Heart right ventricle (tissue), 16 donors: ENCODE measurements at regions not wholly inside any gene's neighbourhood (a gene's known extent, or its start where the extent isn't known, plus 50 kb on each side); places are given as distances from the start of the nearest gene placed in this dataset.
"Not testable (repeated sequence)": the region's sequence is repeated elsewhere in the genome, so short reads cannot be mapped to it uniquely, and the experiment has no call there.

Experiments
- ATAC-seq, 8 donors: fragments of 200-7000 bp; cut with Tn5 transposase; one replicate each; pipeline ENCODE4 v1.9.1; 2020; ENCODE audit warnings: mild to moderate bottlenecking in 8 of 8, moderate library complexity in 8 of 8, moderate number of reproducible peaks in 1 of 8
- DNase-seq, 2 donors: peaks; one replicate each; pipeline ENCODE4 v3.0.0-alpha.2; 2020
- H3K27ac ChIP-seq, 10 donors: fragments of 200-600 bp; sonication (generic) in 2 of 10; one replicate each; pipeline versions ENCODE4 v1.5.0 to v1.8.0; 2020 to 2022; ENCODE audit warnings: mild to moderate bottlenecking in 3 of 10
- H3K27me3 ChIP-seq, 7 donors: fragments of 200-600 bp; one replicate each; pipeline ENCODE4 v1.8.0; 2021 to 2022; ENCODE audit warnings: mild to moderate bottlenecking in 2 of 7
- H3K36me3 ChIP-seq, 9 donors: fragments of 200-600 bp; sonication (generic) in 1 of 9; one replicate each; pipeline versions ENCODE4 v1.5.0 to v1.8.0; 2020 to 2022; ENCODE audit warnings: mild to moderate bottlenecking in 2 of 9
- H3K4me1 ChIP-seq, 9 donors: fragments of 200-600 bp; sonication (generic) in 1 of 9; one replicate each; pipeline versions ENCODE4 v1.5.0 to v1.8.0; 2020 to 2022; ENCODE audit warnings: mild to moderate bottlenecking in 4 of 9
- H3K4me3 ChIP-seq, 10 donors: fragments of 200-600 bp; sonication (generic) in 2 of 10; one replicate each; pipeline versions ENCODE4 v1.5.0 to v1.8.0; 2020 to 2022; ENCODE audit warnings: mild to moderate bottlenecking in 7 of 10, moderate library complexity in 2 of 10
- H3K9me3 ChIP-seq, 11 donors: fragments of 200-600 bp in 10 of 11; sonication (generic) in 2 of 11; one replicate each; pipeline versions ENCODE4 v1.5.0 to v1.8.0; 2013 to 2022; ENCODE audit warnings: mild to moderate bottlenecking in 2 of 11, control low read depth in 1 of 11, moderate library complexity in 1 of 11
- WGBS, 2 donors: extraction: QIAGEN DNeasy Blood & Tissue Kit; methylation state at CpG; one replicate each; pipeline ENCODE4 v1.1.7; 2013; ENCODE audit warnings: inconsistent platforms in 1 of 2; 5-methylcytosine and 5-hydroxymethylcytosine counted together
- intact Hi-C, 10 donors: fragments of 100-400 bp; cut with DNase I; formaldehyde crosslinking; loops; one replicate each; pipeline versions ENCODE4 v1.11.1 to v1.14.2; 2022
- TF ChIP-seq, protein P1 (sequence below), 9 donors: fragments of 200-600 bp; sonication (generic) in 2 of 9; IDR thresholded peaks; one replicate each; pipeline versions ENCODE4 v1.5.0 to v1.8.0; 2021 to 2022; ENCODE audit warnings: antibody characterized with exemption in 9 of 9, mild to moderate bottlenecking in 5 of 9, moderate library complexity in 1 of 9
- donor health status: Arrhythmogenic right ventricular cardiomyopathy.
- donor health status: ischemic (EF 13 %, LVEDD 7.1; RV severe dilation, severe dysfunction).
- donor health status: healthy with polysubstance abuse.
- donor health status: DM: no; HTN: yes; CAD: no.
- donor health status: DM: no; HTN: no; CAD: no.
- donor health status: ischemic (EF 25% LVEDD 6.9; RV normal size, moderate dysfunction).
- donor health status: ischemic (EF 25% LVEDD 5.7; RV mildly dilated, moderate dysfunction).
- donor health status: healthy.
- donor health status: DM: yes; HTN: yes; CAD: no.
- donor health status: Ischemic cardiomyopathy.
- donor health status: ischemic (EF 35%, LVEDD 5.7; RV mildly dilated, moderate dysfunction).
- donor health status: nonischemic (EF 11% LVEDD 7.7; RV severe dilation, severe dysfunction).
- donor health status: DM: yes; HTN: yes; CAD: no.
- donor health status: PGD.
- donor health status: ischemic (EF 29% LVEDD 5.4; RV normal size, mild dysfunction).
- donor health status: nonischemic (EF 23%, LVEDD 6.1; RV moderate dilation, normal function).

GRCh38 chr17:52885882-52886281 is 727.4 kb upstream of the CA10 start:
- peaks cover 0 to 28% (median 8%) of the 10 kb centered on the region in 7 donors for H3K27me3 ChIP-seq
- no peaks in the 10 kb centered on the region for H3K9me3 ChIP-seq
- H3K4me1 ChIP-seq = no peaks in the 10 kb centered on the region
- intact Hi-C loops = loop anchor here in 1 of 10 donors (10.0 kb wide), 1 partner anchor 51 kb away; no protein-coding TSS in a partner anchor
- no peak for DNase-seq
- H3K36me3 ChIP-seq = no peaks in the 10 kb centered on the region
- TF ChIP-seq, protein P1, sequence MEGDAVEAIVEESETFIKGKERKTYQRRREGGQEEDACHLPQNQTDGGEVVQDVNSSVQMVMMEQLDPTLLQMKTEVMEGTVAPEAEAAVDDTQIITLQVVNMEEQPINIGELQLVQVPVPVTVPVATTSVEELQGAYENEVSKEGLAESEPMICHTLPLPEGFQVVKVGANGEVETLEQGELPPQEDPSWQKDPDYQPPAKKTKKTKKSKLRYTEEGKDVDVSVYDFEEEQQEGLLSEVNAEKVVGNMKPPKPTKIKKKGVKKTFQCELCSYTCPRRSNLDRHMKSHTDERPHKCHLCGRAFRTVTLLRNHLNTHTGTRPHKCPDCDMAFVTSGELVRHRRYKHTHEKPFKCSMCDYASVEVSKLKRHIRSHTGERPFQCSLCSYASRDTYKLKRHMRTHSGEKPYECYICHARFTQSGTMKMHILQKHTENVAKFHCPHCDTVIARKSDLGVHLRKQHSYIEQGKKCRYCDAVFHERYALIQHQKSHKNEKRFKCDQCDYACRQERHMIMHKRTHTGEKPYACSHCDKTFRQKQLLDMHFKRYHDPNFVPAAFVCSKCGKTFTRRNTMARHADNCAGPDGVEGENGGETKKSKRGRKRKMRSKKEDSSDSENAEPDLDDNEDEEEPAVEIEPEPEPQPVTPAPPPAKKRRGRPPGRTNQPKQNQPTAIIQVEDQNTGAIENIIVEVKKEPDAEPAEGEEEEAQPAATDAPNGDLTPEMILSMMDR (IDR thresholded peaks at IDR 0.05) = no peak
- no peak overlapping the region for H3K27ac ChIP-seq
- ATAC-seq = no peak
- 20 to 35% methylated on average over 4 of the region's 4 CpGs for WGBS, 2 donors
- no peak overlapping the region for H3K4me3 ChIP-seq

- not testable (repeated sequence) for ATAC-seq
Measured at GRCh38 chr17:52883907-52884491, 725.5 kb upstream of the CA10 start.

GRCh38 chr17:52846767-52847166 is 688.3 kb upstream of the CA10 start:
- H3K27ac ChIP-seq, ATAC-seq, H3K9me3 ChIP-seq, DNase-seq, H3K27me3 ChIP-seq, H3K4me1 ChIP-seq, intact Hi-C loops, H3K4me3 ChIP-seq, H3K36me3 ChIP-seq: not testable (repeated sequence)
- 85 to 93% methylated on average over 3 of the region's 3 CpGs for WGBS, 2 donors

More at GRCh38 chr17:52883907-52884491, 725.5 kb upstream of the CA10 start:
- not testable (repeated sequence) for H3K9me3 ChIP-seq, H3K36me3 ChIP-seq, H3K4me1 ChIP-seq, DNase-seq, H3K27ac ChIP-seq, H3K4me3 ChIP-seq
- H3K27me3 ChIP-seq = peaks cover 0 to 28% (median 8%) of the 10 kb centered on the region in 7 donors
- 30 to 41% methylated on average over 37 to 43 of the region's 43 CpGs for WGBS, 2 donors
- intact Hi-C loops = loop anchor here in 1 of 10 donors (10.0 kb wide), 1 partner anchor 49 kb away; no protein-coding TSS in a partner anchor

GRCh38 chr17:52841971-52842370 is 683.5 kb upstream of the CA10 start:
- H3K27me3 ChIP-seq = no peaks in the 10 kb centered on the region
- 94 to 95% methylated on average over 12 of the region's 12 CpGs for WGBS, 2 donors
- ATAC-seq (no peak), DNase-seq (no peak)
- peaks cover 0 to 9% (median 0%) of the 10 kb centered on the region in 11 donors for H3K9me3 ChIP-seq
- no peaks in the 10 kb centered on the region for H3K4me1 ChIP-seq
- H3K4me3 ChIP-seq = no peak overlapping the region
- intact Hi-C loops = no loop called here
- H3K27ac ChIP-seq = no peak overlapping the region
- TF ChIP-seq, protein P1 (IDR thresholded peaks at IDR 0.05) = no peak
- no peaks in the 10 kb centered on the region for H3K36me3 ChIP-seq

DNA sequence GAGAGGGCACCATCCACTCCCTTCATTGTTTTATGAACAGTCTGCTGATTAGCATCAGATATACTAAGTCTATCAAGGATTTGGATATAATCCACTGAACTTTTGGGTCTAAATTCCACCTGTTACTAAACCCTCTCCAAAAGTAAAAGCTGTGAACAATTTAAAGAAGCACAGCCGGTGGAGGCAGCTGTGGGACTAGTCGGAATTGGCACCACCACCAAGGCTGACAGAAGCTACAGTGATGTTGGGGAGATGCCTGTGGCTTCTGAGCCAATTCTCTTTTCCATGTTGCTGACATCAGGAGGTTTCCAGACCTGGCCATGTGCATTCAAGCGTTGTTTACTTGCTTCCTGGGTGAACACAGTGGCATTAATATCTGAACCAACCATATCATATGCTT is 679.0 kb upstream of the CA10 start:
- WGBS, 2 donors = 80 to 81% methylated on average over 3 of the region's 3 CpGs
- Histone ChIP-seq H3K27me3 (no peaks in the 10 kb centered on the region), H3K27ac (no peak overlapping the region), H3K36me3 (no peaks in the 10 kb centered on the region), H3K4me3 (no peak overlapping the region), H3K4me1 (no peaks in the 10 kb centered on the region), H3K9me3 (no peaks in the 10 kb centered on the region)
- TF ChIP-seq, protein P1 (IDR thresholded peaks at IDR 0.05) = no peak
- intact Hi-C loops = loop anchor here in 2 of 10 donors (10.0 kb wide), 2 partner anchors 47 to 233 kb away; no protein-coding TSS in a partner anchor
- DNase-seq (no peak), ATAC-seq (no peak)
